Putamen (tissue), 1 donor: ENCODE measurements at regions not wholly inside any gene's neighbourhood (a gene's known extent, or its start where the extent isn't known, plus 50 kb on each side); places are given as distances from the start of the nearest gene placed in this dataset.
"Not testable (repeated sequence)": the region's sequence is repeated elsewhere in the genome, so short reads cannot be mapped to it uniquely, and the experiment has no call there.

Source experiments
- DNase-seq: peaks from one replicate; pipeline ENCODE4 v3.0.0-alpha.2; 2016; ENCODE audit warnings: low spot score

DNA sequence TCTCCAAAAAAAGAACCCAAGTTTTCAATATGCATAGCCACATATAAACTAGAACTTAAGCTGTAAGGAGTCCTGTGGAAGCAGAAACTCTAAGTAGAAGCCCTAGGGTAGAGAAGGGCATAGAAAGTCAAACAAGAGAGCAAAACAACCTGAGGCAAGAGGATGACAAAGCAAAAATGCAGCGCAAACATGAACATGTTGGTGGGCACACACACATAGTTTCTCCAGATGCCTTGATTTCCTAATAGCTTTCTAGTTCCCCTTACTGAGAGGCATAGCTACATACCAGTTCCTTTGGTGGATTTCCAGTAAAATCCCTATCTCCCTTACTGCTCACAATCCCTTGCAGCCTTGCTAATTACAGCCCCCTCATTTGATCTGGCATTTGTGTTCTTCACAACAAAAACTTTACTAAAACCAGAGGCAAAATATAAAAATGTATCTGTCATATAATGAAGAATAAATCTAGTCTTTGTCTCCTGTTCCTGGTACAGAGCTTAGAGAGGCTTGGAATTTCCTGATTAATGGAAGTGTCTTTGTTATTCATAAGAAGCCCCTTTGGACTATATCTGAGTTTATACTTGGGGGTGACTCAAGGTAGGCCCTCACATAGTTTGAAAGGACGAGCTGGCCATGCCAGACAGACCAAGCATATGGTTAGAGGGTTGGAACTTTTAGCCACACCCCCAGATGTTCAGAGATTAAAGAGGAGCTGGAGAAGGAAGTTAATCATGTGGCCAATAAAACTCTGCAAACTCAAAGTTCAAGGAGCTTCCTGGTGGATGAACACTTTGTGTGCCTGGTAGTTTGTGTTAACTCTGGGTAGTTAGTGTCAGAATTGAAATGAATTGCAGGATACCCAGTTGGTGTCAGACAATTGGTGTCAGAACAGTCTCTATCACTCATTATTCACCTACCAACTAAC lies 52.7 kb upstream of the ZCCHC13 start:
- DNase-seq, result no peak

DNA sequence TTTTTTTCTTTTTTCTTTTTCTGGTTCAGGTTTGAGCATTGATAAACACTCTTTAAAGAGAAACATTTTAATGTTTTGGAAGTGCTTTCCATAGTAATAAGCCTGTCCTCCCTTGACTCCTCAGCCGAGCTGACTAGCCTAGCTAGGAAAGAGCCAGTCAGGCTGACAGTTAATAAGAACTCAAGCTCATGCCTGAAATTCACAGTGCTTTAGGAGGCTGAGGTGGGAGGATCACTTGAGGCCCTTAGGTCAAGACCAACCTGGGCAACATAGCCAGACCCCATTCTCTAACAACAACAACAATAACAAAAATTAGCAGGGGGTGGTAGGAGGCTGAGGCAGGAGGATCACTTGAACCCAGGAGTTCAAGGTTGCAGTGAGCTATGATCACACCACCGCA lies 53.4 kb upstream of the ZCCHC13 start:
- no peak for DNase-seq

DNA sequence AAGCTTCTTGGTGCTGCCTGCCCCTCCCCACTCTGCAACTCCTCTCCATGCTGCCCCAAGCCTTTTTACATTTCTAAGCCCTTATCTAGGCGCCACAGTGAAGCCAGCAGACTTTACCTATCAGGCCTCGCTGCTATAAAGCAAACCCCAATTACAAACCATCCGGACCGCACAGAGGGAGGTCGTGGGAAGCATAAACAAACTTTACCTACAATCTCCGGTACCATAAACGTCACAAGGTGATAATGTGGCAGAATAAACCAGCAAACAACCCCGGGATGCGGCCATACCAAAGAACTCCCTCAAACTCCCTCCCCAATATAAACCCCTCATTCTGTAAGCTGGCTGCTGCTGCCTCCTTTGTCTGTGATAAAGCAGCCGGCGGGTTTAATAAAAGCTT lies 54.0 kb upstream of the ZCCHC13 start:
- DNase-seq, result no peak

DNA sequence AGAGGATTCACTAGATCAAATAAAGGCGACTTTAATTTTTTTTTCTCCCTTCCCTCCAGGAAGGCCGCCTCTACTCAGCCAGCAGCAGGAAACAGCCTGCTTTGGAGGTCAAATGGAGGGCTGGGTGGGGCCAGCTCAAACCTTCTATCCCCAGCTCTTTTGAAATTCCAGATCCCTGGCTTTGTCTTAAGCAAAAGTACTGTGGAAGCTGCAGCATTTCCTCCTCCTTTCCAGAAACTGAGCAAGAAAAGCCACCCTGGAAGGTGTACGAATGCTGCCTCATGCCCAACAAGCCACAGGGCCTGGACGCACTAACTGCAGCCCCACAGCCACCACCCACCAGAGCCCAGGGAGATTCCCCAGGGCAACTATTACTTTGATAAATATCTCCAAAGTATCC lies 55.1 kb upstream of the ZCCHC13 start:
- DNase-seq, result no peak

DNA sequence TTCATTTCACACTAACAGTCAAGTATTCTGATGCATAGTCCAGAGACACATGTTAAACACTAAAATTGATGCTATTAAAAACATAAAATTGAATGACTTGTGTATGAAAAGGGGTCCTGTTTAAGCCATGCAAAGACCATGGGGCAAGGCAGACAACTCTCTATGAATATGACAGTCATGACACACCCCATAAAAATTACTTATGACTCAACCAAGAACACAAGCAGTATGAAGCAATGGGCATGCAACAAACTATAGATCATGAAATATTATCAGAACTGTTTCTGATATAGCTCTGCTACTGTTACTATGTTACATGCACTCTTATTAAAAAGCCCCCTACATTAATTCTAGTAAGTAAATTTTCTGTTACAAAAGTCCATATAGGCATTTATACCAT lies 57.5 kb upstream of the ZCCHC13 start:
- DNase-seq, result no peak

DNA sequence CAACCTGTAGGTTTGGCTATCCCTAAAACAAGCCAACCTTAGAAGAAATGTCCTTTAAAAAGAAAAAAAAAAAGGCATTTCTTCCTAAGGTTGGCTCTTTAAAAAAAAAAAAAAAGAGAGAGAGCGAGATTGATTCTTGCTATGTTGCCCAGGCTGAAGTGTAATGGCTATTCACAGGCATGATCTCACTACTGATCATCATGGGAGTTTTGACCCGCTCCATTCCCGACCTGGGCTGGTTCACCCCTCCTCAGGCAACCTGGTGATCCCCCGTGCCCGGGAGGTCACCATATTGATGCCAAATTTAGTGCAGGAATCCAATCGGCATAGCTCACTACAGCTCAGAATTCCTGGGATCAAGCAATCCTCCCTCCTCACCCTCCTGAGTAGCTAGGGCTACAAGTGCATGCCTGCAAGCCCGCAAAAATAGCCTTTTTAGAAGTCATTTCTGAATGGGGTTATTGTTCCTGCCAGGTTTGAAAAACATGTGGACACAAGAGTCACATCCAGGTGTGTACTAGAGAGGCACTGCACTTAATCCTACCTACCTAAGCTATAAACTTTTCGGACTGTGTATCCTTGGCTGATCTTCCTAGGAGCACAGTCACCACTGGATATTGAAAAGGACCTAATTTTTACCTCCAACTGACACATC lies 61.4 kb upstream of the ZCCHC13 start:
- no peak for DNase-seq

DNA sequence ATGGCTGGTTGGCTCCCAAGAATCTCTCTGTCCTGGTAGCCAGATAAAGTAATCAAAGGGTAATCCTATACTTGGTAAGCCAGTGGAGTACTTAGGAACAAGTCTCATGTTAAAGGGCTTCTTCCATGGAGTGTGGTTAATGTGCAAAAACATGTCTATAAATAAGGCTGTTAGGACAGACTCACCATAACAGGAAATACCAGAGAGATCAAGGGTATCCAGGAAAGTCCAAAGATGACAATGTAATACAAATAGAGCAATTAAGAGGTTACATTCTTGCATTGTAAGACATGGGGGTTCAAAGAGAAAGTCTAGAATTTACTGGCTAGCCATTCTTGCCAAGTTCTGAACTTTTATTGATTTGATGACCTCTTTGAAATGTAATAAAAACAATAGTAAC lies 61.9 kb upstream of the ZCCHC13 start:
- no peak for DNase-seq

DNA sequence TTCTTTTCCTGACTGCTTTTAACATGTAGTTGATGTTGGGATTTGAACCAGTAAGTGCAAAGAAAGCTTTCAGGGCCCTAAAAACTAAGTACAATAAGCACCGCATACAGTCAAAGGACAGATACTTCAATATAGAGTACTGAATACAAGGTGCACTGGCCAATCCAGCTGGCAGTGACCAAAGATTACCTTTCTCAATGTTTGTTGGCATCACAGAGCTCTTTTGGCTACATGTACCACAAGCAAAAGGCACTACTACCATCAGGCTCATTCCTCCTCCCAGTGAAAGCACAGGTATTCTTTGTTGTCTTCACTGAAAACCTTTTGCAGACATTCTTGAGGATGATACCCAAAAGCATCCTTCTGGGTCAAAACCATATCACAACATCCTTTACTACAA lies 65.2 kb upstream of the ZCCHC13 start:
- DNase-seq, result no peak

DNA sequence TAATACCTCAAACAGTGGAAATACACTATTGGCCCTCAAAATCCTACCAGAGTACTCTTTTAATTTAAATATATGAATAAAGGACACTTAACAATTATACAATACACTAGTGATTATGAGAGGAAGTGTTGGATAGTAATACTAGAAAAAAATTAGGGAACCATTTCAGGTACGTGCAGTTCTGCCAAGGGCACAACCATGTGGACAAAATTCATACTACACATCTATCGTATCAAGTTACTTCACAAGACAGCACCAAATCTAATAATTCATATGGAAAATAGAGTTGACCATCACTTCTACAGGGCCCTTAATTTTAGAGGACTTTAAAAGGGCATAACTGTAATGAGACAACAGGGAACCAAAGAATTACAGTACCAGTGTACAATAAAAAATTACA lies 69.2 kb upstream of the ZCCHC13 start:
- no peak for DNase-seq

DNA sequence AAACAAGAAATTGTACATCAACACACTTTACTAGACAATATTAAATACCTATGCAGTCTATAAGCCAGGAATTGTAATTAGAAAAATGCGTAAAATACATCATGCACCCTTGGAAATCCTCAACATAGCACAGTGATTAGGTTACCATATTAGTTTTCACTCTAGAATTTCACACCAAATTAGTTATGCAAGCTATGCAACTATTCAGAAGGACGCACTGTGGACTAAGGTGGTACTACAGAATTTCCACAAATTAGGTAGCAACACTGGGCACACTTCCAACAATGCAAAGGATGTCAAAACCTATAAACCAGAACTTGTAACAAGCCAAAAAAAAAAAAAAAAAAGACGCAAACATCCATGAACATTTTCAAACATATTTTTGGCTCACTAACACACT lies 71.1 kb upstream of the ZCCHC13 start:
- no peak for DNase-seq

DNA sequence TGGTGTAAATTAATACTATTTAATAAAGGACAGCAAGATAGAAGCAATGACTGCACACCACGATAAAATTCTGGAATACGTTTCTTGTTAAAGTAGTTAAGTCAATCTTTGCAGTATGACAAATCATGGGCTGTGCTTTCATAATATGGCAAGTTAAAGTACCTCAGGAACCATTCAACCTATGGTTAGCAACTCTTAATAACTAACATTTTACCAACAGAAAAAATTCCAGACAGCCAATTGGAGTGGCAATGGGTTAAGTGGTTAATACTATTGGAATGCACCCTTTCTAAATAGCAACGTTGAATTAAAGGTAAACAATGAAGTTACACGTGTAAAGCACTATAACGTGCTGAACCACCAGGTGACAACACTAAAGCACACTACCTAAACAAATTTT lies 72.4 kb upstream of the ZCCHC13 start:
- DNase-seq, result no peak

DNA sequence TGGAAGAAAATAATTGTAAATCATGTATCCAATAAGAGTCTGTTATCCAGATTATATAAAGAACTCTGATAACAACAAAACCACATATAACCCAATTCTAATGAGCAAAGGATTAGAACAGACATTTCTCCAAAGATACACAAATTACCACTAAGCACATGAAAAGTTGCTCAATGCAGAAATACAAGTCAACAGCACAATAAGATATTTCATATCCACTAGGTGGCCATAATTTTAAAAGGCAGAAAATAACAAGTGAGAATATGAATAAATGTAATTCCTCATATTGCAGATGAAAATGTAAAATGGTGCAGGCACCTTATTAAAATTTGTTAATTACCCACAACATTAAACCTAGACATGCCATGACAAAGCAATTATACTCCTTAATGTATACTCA lies 73.9 kb upstream of the ZCCHC13 start:
- no peak for DNase-seq

DNA sequence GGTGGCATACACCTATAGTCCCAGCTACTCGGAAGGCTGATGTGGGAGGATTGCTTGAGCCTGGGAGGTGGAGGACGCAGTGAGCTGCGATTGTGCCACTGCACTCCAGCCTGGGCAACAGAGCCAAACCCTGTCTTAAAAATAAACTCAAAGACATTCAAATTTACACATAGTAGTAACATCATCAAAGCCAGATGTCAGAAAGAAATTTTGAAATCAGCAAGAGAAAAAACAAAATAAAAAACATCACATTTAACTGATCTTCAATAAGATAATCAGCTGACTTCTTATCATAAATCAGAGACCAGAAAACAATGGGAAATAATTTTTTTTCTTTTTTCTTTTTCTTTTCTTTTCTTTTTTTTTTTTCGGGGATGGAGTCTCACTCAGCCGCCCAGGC lies 78.9 kb upstream of the ZCCHC13 start:
- no peak for DNase-seq

DNA sequence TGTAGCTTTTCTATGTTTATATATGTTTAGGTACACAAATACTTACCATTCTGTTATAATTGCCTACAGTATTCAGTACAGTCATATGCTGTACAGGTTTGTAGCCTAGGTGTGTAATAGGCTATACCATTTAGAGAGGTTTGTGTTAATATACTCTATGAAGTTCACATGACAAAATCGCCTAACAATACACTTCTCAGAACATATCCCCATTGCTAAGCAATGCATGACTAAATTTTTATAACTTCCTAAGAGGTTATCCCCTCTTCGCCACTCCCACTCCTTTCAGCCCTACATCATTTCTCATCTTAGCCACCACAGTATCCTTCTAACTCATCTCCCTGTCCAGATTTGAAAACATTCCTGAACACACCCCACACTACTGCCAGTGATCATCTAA lies 83.7 kb upstream of the ZCCHC13 start:
- DNase-seq, result no peak

DNA sequence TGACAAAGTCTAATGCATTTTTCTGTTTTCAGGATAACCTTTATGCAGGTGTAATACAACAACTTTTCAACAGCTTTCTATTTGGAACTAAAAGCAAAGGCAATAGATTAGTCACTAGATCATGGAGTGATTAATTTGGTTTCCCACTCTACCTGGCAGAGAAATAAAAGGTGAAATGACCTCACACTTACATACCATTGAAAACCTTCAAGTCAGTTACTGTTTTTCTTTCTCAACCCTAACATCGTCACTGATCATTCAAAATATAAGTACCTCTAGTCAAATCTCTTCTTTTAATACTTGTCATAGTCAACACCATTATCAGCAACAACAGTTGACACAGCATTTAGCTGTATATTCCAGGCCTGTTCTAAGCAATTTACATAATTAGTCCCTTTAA lies 85.1 kb upstream of the ZCCHC13 start:
- DNase-seq, result no peak

DNA sequence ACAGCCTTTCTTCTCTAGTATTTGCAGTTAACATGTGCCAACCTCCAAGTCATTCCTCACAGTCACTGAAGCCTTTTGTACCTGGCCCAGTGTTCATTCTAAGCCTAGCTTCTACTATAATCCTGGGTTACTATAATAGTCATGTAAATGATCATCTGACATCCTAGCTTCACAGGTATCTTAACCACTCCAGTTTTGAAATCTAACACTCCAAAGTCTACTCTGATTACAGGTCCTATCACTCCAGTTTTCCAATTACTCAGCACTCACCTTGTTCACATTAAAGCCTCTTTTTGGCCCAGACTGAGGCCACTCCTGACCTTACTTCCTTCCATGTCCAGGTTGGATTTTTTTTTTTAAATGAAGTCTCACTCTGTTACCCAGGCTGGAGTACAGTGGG lies 87.6 kb upstream of the ZCCHC13 start:
- DNase-seq, result no peak

DNA sequence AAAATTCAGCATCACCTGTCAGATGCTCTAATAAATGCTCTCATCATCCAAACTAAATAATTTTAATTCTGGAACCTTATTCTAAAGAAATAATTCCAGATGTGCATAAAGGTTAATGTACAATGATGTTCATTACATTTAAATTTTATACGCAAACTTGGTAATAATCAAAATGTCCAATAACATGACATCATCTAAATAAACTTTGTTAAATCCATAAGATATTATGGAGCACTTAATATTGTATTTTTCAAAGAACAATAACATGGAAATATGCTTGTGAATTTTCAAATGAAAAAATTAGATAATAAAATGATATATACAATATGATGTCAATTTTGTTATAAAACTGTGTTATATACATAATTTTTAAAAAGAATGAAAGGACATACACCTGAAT lies 92.1 kb upstream of the ZCCHC13 start:
- DNase-seq, result no peak

DNA sequence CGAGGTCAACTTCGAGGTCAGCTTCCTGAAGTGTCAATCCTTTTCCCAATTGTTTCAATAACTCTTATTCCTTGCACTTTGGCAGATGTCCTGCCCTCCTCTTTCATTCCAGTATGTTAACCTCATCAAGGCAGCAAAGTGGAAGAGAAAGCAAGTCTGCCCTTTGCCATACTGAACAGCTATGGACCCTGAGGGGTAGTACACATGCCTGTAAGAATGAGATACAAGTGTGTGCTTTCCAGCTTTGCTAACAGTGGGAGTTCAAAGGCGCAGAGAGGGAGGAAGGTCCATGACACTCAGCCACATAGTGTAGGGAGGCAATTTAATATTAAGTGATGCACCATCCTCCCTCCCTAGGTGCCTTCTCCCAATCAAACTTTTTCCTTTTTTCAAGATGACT lies 96.4 kb upstream of the ZCCHC13 start:
- no peak for DNase-seq

DNA sequence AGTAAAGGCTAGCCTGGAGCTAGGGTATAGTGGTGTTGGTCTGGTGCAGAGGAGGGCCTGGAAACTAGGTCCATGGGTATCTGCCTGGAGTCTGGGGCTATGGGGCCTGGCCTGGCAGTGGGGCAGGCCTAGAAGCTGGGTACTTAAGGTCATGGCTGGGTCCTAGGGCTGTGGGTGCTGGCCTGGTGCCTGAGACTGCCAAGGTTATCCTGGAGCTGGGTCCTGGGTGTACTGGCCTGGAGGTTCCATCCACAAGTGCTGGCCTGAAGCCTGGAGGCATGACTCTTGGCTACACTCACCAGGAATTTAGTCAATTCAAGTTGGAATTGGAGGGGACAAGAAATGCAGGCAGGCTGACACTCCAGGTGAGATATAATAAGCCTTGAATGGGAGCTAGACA lies 108.4 kb upstream of the ZCCHC13 start:
- DNase-seq, result no peak

DNA sequence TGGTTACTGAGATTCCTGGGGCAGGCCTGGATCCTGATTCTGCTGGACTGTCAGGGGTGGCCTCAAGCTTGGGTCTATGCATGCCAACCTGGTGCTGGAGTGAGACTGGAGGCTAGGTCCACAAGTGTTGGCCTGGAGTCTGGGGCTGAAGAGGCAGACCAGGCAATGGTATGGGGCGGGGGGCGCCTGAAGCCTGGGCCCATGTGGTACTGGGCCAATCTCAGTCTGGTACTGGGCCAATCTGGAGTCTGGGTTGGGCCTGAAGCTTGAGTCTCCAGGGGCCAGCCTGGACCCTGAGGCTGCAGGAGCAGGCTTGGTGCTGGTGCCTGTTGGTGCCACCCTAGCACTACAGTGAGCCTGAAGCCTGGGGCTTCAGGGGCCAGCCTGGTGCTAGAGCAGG lies 108.9 kb upstream of the ZCCHC13 start:
- no peak for DNase-seq

DNA sequence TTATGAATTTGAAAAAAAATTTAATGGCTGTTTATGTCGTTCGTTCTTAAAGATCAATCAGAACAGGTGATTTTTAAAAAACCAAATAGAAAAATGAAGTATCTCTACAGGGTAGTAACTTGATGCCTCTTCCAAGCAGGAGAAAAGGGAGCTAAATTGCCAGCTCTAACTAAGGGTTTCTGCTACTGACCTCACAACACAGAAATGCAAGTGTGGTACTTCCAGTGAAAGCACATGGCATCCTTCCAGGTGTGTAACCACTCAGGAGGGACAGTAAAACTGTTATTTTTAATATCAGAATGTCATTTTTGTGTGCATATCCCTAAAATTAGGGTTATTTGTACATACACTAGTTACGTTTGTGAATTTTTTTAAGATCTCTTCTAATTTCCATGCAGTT lies 116.8 kb upstream of the ZCCHC13 start:
- no peak for DNase-seq

DNA sequence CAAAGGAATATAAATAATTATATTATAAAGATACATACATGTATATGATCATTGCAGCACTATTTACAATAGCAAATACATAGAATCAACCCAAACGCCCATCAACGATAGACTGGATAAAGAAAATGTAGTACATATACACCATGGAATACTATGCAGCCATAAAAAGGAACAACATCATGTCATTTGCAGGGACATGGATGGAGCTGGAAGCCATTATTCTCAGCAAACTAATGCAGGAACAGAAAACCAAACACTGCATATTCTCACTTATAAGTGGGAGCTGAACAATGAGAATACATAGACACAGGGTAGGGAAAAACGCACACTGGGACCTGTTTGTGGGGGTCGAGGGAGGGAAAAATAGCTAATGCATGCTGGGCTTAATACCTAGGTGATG lies 120.9 kb upstream of the ZCCHC13 start:
- not testable (repeated sequence) for DNase-seq

DNA sequence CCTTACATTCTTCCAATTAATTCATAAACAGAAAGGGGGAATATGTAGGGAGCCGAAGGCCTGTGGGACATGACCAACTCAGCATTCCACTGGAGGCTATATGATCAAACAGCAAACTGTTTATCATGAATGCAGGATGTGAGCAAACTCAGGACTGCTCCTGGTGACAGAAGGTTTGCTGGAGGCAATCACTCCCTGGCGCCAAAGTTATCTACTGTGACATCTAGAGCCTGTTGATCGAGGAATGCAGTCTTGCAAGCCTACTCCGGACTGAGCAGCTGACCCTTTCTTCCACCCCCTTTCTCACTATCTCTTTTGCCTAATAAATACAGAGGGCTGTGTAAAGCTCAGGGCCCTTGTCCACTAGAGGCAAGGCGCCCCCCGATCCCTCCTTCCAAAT lies 122.0 kb upstream of the ZCCHC13 start:
- not testable (repeated sequence) for DNase-seq

DNA sequence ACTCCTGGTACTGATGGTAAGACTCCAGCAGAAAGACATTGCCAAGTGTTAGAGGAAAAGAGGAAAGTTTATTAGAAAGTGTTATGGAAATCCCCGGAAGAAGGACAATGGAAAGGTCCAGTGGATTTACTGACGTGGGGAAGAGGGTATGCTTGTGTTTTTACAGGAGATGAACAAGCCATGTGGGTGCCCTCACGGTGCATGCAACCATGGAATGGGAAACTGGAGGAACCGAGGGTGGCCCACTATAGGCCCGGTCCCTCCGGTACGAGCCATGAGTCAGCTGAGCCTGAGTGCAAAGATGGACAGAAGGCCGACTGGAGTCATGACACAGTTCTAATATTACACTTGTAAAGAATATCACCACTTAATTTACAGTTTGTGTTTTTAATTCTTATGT lies 123.3 kb upstream of the ZCCHC13 start:
- DNase-seq, result no peak
